NCI-H2029 (cell line): ENCODE measurements at regions not wholly inside any gene's neighbourhood (a gene's known extent, or its start where the extent isn't known, plus 50 kb on each side); places are given as distances from the start of the nearest gene placed in this dataset.
A peak's percentile ranks its signal among the peaks of the same experiment; 100 is the strongest.
"Not testable (repeated sequence)": the region's sequence is repeated elsewhere in the genome, so short reads cannot be mapped to it uniquely, and the experiment has no call there.

Experiments used
- DNase-seq: peaks from one replicate; lab custom pipeline; 2025; lab: John Stamatoyannopoulos, UW

DNA sequence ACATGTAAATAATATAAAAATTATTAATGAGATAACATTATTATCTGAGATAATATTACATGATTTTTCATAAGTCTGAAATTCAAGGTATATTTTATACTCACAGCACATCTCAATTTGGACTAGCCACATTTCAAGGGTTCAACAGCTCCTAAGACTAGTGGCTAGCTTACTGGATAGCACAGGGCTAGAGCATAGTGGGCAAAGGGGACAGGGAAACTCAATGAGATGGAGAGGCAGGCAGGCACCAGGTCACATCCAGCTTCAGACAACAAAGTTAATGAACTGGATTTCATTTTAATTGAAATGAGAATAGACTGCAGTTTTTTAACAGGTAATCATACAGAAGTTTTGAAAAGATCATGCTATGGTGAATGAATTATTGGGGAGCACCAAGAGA, 137.4 kb downstream of the NBPF8 start:
- not testable (repeated sequence) for DNase-seq

- DNase-seq = not testable (repeated sequence)
Observed at GRCh38 chr1:120557605-120558302, 142.9 kb downstream of the NBPF8 start.

DNA sequence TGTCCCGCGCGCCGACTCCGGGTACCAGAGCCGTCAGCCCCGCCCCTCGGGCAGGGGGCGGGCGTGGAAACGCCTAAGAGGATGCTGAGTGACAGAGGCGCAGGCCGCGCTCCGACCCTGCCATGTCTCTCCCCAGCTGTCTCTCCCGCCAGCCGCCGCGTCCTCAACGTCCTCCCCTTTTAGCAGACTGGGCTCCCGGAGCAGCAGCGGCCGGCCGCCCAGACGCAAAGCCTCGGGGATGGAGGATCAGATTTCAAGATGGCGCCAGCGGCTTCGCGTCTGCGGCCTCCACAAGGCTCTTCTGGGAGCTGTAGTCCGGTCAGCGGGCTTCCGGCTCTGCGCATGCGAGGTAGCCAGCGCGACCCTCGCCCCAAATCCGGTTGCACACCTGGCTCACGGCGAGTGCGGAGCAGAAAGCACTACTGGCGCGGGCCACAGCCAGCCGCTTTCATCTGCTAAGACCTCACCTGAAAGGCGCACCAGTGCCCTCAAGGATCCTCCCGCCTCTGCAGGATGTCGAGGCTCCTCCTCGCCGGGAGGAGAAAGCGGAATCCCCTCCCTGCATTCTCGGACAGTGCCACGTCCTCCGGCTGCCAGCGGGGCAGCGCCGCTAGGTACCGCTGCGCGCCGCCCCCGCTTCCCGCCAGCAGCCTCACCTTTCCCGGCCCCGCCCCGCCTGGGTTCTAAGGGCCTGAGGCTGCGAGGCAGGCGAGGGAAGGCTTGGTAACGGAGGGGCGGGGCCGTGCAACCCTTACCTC, 143.6 kb downstream of the NBPF8 start:
- DNase-seq = peak; percentile 34

GRCh38 chr1:120561767-120562166, 146.9 kb downstream of the NBPF8 start:
- not testable (repeated sequence) for DNase-seq

DNA sequence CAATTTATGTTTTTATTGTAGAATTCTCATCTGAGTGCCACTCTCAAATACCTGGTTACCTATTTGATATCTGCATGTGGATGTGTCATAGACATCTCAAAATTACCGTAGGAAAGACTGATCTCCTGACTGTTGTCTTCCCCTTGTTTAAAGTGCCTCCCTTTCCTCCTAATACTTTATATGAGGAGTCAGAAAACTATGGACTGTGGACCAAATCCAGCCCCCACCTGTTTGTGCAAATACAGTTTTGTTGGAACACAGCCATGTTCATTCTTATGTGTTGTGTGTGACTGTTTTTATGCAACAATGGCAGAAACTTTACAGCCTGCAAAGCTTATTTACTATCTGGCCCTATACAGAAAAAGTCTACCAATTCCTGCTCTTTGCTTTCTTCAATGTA, 150.6 kb downstream of the NBPF8 start:
- DNase-seq = not testable (repeated sequence)

DNA sequence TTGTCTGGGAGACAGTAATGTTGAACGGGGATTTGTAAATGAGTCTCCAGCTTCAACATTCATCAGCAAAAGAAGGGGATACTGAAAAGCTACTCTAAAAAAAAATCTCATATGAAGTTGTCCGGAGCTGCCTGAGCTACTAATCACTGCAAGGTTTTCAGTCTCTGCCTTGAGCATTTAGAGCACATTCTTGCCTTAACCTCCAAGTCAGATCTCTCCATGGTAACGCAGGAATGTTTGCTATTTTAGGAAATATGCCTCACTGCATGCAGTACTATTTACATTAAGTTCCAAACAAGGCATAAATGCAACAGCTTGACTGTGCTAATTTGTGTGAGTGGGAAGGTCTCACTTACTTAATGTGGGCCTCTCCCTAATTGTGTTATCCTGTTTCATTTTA, 152.8 kb downstream of the NBPF8 start:
- not testable (repeated sequence) for DNase-seq

- DNase-seq = not testable (repeated sequence)
Observed at GRCh38 chr1:120575201-120575600, 148.5 kb upstream of the NBPF26 start.

DNA sequence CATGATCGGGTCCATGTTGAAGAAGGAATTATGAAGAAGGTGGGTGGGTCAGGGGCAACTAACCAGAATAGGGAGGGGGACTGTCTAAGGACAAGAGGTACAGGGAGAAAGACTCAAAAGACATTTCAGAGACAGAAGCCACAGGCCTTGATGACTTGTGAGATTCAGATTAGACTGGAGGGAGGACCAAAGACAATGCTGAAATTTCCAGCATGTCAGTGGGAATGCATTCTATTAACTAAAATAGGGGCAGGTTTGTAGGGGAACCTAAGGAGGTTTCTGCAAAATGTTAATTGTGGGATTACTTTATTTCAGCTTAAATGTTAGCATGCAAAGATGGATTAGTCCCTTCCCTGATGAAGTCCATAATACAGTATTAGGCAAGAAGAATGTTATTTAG, 141.6 kb upstream of the NBPF26 start:
- DNase-seq = not testable (repeated sequence)

DNA sequence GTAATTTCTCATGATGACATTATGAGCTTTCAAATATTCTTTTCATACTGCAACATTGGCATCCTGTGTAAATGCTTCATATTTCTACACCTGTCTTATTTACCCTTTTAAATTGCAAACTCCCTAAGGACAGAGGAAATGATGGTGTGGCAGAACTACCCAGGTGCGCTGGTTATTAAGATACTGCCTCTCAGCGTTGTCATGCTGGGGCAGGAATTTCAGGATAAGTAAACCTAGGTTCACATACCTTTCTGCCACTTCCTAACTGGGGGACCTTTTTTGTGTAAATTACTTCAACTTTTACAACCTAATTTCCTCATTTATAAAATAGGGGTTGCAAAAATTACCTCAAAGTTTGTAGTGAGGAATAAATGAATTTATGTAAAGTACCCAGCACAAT, 137.7 kb upstream of the NBPF26 start:
- DNase-seq = not testable (repeated sequence)

GRCh38 chr1:120588811-120589210, 134.9 kb upstream of the NBPF26 start:
- DNase-seq = not testable (repeated sequence)

- DNase-seq = not testable (repeated sequence)
Observed at GRCh38 chr1:120591774-120592173, 132.0 kb upstream of the NBPF26 start.

- not testable (repeated sequence) for DNase-seq
Observed at GRCh38 chr1:120592943-120593342, 130.8 kb upstream of the NBPF26 start.

GRCh38 chr1:120593648-120594047, 130.1 kb upstream of the NBPF26 start:
- not testable (repeated sequence) for DNase-seq

GRCh38 chr1:120598331-120598951, 125.3 kb upstream of the NBPF26 start:
- not testable (repeated sequence) for DNase-seq

- not testable (repeated sequence) for DNase-seq
Observed at GRCh38 chr1:120599511-120599910, 124.2 kb upstream of the NBPF26 start.

GRCh38 chr1:120600442-120601041, 123.2 kb upstream of the NBPF26 start:
- DNase-seq = not testable (repeated sequence)

DNA sequence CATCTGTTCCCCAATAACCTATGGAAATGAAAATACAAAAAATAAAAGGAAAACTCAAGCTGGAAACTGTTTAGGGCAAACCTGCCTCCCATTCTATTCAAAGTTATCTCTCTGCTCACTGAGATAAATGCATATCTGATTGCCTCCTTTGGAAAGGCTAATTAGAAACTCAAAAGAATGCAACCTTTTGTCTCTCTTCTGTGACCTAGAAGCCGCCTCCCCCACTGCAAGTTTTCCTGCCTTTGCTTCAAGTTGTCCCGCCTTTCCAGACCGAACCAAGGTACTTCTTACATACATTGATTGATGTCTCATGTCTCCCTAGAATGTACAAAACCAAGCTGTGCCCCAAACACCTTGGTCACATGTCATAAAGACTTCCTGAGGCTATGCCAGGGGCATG, 115.9 kb upstream of the NBPF26 start:
- DNase-seq = not testable (repeated sequence)

DNA sequence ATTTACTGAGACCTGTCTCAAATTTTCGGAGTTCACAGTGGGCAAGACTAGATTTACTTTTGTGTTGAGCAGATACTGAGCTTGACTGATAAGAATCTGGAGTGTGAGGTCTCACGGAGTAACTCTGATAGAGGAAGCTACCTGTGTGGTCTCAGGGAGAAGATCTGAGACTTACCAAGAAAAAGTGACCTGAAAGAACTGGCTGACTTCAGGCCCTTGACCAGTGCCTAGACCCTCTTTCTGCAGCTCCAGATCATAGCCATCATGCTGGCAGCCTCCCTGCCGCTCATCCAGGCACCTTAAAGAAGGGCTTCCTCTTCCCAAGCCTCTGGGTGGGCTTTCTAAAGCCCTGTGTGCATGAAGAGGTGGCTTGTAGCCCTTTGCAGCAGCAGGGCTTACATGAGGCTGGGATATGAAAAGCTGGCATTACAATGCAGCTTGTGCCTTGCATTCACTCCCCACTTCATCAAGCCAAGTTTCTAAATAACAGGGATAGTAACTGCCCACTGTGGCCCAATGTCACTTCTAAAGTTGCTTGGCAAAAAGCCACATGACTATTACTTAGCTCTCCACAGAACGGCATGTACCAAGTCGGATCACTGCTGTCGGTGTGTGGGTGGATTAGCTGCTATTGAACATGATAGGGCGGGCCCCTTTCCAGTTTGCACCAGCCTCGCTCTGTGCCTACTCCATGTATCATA, 115.3 kb upstream of the NBPF26 start:
- not testable (repeated sequence) for DNase-seq

DNA sequence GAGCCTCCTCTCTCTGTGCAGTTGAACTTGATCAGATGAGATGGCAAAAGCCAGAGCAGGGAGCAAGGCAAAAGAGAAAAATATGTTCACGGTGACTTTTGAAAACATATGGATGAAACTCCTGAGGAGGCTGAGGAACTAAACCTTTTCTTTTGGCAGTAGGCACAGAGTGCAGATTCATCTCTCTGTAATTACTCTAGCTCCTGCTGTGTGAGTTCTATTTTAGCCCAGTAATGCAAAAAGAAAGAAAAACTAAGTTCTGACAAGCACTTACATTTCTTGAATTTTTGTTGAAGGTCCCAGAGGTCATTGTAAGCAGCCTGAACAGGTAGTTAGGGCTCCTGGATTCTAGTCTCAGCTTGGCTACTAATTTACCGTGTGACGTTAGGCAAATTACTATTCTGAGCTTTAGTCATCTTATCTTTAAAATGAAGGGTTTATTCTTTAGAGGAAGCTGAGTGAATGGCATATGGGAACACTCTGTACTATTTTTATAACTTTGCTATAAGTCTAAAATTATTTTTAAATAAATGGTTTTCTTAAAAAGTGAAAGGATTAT, 114.7 kb upstream of the NBPF26 start:
- DNase-seq = not testable (repeated sequence)

DNA sequence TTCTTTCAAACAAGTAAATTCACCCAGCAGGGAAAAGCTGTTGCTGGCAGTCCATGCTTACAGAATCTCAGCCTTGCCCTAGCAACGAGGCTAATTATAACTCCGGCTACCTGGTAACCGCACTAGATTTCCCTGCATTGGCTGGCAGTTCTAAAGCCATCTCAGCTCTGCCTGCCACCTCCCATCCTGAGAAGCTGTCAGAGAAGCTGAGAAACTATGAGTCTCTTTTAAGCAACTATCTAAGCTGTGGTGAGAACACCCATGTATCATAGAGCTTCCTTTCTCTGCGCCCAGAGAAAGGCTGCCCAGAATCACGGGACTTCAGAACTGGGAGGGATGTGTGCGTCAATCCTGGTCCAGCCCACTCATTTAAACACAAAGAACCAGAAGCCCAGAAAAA, 113.9 kb upstream of the NBPF26 start:
- not testable (repeated sequence) for DNase-seq

DNA sequence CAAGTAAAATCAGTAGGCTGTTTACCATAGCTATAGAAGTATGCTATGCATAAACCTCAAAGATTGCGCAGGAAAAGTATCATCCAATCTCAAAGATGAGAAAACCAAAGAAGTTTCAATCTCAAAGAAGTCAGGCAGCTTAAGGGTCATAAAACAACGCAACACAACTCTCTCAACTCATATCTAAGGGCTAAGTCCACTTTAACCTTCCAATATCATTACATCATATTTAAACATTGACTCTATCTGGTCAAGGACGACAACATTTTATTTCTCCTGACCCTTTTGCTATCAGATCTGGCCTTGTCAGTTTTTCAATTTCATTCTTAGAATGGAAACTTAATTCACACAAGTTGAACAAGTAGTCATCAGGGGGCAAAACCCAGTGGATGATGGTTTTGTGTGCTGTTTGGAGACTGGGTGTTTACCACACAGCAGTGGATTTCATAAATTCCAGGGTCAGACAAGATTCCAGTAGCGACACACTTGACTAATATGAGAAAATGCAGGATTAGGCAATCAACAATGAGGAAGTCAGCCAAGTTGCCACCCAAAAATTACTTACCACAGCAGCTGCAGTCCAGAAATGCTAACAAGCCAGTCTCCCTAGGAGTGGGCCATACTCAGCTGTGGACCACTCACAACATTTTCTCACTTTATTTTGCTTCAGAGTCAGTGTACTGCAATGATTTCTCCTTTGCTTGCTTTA, 108.7 kb upstream of the NBPF26 start:
- DNase-seq = not testable (repeated sequence)
